GM18507 (cell line): ENCODE measurements at regions not wholly inside any gene's neighbourhood (a gene's known extent, or its start where the extent isn't known, plus 50 kb on each side); places are given as distances from the start of the nearest gene placed in this dataset.

Experiments used
- DNase-seq: peaks from one replicate; pipeline ENCODE4 v3.0.0; 2011; ENCODE audit warnings: low read depth; ENCODE audit not compliant: insufficient read length; ENCODE audit errors: extremely low spot score
- FAIRE-seq: peaks from 2 replicates; lab custom pipeline; 2011; peaks lifted over from hg19 to GRCh38; lab: Jason Lieb, UNC

DNA sequence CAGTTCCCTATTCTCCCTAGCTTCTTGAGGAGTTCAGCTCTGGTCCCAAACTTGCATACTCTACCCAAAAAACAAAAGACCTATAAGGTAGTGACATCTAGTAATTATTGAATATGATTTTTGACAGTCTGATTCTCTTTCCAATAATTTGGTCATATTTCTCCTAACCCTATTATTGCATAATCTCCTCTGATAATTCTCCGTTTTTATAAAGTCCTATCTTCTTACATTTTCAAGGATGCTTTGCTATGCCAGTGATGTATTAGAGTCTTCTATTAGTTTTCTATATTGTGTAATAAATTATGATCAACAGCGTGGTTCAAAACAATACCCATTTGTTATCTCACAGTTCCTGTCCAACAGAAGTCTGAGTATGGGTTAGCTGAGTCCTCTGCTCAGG, 426.3 kb downstream of the BCL11A start:
- no peak for DNase-seq
- no peak for FAIRE-seq

DNA sequence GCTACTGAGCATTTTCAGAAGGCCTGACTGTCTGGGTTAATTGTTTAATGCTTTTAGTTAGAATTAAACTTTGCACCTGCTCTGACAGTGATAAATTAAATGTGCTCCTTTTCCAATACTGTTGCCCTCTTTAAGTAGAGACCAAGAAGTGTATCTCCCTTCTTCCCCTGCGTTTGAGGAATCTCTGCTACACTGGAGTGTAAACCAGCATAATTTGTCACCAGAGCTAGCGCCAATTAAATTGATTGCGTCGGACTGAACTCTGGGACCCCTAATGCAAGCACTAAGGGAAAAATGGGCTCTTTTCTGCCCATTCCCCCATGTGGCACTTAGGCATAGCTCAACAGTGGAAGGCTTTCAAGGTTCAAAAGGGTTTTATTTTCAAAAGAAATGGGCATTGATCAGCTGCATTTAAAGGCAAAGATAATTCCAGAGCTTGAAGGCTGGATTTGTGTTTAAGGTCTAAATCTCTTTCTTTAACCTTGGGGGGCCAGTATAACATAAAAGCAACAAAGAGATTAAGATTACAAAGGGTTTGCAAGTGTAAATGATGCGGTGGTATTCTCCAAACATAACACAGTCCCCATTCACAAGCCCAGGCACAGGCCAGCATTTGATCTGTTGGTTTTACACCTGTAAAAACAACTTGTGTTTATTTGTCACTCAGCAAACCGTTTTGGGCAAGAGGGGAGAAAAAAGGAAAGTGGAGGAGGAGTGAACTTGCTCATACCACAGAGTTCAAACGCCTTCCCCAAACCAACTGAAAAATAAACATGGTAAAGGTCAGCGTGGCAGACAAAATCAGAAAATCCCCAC, 427.6 kb downstream of the BCL11A start:
- no peak for FAIRE-seq

DNA sequence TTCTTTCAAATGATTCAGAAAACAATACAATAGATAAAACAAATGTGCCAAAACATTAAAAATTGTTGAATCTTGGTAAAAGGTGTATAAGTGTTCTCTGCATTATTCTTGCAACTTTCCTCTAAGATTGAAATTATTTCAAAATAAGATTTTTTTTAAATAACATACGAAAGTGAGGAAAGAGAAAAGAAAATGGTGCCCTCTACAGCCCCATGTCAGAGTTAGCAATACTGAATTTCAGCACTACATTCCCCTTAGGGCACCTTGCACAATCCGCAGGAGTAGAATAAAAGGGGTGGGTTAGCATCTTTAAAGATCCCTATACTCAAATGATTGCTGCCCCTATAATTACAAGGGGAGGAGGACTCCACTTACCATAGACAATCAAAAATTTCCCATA, 433.7 kb downstream of the BCL11A start:
- DNase-seq (no peak), FAIRE-seq (no peak)

More for the DNA sequence above, 427.6 kb downstream of the BCL11A start:
- no peak for DNase-seq

DNA sequence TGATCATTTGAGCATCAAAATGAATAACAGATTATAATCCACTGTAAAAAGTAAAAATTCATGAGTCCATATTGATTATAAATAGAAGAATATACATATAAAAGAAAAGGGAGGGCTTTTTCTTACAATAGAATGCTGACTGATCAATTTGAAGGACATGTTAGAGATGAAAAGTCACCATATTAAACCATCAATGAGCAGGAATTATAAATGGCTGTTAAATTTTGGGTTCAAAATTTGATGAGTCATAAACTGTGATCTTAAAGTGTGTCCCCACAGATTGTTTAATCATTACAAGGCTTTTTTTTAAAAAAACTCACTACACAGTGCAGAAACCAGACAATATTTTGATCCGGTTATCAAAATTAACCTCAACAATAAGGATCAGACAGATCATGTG, 434.5 kb downstream of the BCL11A start:
- FAIRE-seq = no peak
- DNase-seq = no peak

DNA sequence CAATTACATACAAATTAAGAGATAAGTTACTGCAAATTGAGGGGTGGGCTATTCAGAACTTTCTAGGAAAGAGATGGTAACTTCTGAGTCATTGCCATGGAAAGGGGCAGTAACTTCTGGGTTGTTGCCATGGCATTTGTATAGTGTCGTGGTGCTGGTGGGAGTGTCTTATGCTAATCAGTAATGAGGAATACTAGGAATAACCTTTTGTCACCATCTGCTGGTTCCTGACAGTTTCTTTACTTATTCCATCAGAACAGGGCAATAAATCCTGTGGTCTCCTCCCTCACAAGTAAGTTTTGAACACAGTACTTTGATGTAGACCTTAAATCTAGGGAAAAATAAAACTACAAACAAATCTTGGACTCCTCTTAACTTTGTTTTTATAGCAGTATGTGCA, 435.4 kb downstream of the BCL11A start:
- FAIRE-seq = no peak
- no peak for DNase-seq

DNA sequence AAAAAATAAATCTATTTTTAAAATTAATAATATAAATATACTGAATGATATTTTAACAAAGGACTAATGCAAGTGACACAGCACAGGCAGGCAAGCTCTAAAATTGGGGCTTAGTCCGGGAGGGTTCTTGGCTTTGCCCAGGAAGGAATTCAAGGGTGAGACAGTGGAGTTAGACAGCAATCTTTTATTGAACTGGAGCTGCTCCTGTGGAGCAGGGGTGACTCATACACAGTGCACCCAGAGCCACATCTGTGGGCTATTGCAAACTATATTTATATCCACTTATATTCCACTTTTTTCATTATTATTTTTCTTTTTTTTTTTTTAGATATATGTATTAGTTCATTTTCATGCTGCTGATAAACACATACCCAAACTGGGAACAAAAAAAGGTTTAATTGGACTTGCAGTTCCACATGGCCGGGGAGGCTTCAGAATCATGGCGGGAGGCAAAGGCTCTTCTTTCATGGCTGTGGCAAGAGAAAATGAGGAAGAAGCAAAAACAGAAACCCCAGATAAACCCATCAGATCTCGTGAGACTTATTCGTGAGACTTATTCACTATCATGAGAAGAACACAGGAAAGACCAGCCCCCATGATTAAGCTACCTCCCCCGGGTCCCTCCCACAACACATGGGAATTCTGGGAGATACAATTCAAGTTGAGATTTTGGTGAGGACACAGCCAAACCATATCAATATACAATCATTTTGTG, 437.1 kb downstream of the BCL11A start:
- no peak for DNase-seq
- FAIRE-seq = no peak

DNA sequence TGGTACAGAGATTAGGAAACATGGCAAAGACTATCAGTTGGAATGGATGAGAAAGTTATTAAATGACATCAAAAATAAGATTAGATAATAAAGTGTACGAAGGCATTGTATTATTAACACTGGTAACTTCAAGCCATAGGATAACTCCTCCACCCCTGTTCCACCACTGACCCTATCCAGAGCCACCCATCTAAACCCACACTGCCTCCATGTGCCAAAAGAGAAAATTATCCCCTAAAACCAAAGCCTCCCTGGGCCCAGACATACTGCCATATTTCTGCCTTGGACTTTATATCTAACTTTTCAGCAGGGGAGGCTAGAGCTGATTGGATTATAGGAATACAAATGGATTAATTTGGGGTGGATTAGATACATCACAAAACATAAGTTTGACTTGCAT, 443.7 kb downstream of the BCL11A start:
- no peak for FAIRE-seq
- DNase-seq = no peak

DNA sequence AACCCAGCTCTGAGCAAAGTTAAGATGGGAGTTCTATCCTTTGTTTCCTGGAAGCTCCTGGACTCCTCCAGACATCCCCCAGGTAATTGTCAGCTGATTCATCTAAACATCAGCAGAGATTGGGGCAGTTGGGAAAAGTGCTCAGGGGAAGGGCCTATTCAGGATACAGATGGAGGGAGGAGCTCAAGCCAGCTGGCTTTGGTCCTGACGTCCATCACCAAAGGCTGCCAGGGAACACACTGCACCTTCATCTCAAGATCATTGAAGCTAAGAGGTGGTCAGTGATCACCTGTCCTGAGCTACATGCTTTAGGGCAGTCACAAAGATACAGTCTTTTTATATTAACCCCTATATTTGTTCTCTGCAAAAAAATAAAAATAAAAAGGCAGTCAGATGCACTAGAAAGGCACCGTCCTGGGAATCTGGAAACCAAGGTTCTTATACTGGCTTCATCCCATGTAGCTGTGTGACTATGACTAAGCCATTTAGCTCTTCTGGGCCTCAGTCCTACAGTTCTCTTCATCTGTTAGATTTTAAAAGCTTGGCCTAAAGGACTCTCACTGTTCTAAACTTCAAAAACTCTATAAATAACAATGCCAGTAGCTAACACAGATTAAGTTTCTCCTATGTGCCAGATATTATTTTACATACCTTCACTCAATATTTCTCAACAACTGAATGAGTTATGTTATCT, 446.5 kb downstream of the BCL11A start:
- no peak for FAIRE-seq
- DNase-seq = no peak

DNA sequence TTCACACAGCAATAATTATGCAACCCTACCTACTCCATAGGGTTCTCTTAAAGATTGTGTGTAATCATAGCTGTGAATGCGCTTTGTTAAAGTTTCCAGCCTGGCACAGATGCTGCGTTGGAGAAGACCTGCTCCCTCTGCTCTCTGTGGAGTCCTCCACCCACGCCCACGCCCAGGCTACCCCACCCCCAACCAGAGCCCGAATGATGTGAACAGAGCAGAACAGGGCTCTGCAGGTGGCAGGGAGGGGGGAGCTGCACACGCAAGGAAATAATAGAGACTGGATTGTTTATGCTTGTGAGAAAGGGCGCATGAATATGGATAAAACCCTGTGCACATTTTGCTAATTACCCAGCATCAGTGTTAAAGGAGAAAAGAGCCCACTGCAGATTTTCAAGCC, 447.5 kb downstream of the BCL11A start:
- FAIRE-seq = no peak
- no peak for DNase-seq

DNA sequence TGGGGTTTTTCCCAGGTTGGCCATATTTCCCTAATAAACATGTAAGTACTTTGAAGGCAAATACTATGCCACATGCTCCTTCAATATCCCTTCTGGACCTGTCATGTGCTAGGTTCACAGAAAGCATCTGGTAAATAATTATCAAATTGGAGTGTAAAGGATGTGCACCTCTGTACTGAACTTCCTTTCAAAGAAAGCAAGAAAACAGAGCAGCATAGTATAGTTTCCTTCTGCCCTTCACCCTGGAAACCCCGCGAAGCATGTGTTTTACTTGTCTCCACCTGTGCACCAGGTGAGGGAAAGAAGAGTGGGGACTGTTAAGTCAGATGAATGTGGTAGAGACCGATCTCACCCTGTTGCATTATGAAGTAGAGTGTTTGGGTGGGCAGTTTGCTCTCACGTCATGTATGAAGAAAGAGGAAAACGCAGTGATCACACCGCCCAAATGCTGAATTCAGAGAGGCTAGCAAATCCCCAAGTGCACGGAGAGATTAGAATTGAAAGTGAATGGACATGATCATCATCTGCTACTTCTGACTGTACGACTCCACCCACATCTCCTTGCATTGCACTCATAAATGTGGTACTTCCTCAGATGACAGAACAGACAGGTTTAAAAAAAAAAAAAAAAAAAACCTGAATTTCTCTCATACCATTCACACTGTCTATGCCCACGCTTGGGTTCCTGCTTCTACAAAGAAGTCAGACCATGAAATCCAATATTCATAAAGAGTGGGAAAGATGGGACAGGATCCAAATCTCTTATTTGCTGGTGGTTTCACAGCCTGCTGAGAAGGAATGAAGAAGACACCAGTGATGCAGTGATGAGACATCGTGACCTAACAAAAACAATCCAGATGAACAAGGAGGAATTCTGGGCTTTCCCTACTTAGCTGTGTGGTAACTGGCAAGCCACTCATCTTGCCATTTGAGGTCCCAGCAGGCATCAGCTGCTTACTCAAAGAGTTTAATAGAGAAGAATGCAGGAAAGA, 448.6 kb downstream of the BCL11A start:
- FAIRE-seq (no peak), DNase-seq (no peak)

DNA sequence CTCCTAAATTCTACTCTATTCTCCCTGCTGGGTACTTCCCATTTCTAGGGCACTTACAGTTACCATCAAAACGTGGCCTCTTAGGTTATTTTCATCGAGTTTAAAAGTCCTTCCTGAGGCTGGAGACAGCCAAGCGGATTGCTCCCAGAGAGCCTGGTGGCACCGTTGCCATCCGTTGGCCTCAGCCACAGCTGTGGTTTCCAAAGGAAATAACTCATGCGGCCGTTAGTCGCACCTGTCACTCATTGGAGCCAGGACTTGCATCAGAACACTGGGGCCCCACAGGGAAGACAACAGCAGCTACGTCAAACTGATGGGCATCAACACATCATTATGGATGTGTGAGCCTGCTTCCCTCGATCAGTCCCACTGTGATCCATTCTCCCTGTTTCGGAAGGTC, 453.4 kb downstream of the BCL11A start:
- DNase-seq = no peak
- FAIRE-seq = no peak

DNA sequence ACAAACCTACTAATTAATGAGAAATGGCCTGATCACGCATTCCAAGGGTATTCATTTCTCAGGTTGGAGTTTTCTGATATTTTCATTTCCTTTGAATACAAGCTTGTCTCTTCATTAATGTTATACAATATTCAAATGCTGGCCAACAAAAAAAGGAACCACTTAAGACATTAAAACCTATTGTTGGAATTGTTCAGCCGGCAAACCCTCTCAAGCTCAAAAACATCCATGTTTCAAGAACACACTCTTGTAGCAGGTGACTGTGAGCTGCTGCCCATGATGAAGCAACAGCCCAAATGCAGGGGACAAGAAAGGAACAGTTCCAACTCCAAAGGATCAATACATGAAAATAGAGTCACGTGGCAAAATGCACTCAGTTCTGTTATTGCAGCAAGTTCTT, 454.5 kb downstream of the BCL11A start:
- DNase-seq = no peak
- FAIRE-seq = no peak

DNA sequence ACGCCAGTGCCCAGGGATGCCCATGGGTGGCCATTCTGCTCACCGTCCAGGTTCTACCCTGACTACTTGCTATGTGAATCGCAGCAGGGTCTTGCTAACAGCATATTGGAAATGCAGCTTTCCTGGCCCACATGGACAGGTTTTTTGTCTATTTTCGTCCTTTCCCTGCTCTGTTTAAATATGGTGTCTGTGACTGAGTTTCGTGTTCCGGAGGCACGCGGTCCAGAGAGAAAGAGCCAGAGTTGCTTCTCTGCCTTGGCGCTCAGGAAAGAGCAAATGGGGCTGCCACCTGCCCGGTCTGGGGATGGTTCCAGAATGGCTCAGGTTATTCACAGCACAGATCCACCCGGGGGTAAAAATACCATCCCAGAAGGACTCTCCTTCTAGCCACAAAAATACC, 456.2 kb downstream of the BCL11A start:
- no peak for DNase-seq
- no peak for FAIRE-seq

DNA sequence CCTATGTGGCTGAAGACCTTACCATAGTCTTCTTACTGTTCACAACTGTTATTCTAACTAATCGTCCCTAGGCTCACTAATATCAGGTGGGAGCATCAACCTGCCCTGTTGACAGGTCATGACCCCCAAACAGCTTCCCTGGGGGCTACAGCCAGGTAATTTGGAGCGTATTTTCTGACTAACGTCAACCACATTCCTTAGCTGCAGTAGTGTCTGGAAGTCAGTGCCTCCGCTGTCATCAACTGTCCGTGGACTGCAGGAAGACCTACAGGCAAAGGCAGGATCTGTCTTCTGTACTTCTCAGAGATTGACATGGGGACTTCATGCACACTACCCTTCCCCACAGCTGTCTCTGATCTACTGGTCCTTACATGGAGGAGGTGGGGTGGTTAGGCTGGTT, 456.9 kb downstream of the BCL11A start:
- FAIRE-seq (no peak), DNase-seq (no peak)

DNA sequence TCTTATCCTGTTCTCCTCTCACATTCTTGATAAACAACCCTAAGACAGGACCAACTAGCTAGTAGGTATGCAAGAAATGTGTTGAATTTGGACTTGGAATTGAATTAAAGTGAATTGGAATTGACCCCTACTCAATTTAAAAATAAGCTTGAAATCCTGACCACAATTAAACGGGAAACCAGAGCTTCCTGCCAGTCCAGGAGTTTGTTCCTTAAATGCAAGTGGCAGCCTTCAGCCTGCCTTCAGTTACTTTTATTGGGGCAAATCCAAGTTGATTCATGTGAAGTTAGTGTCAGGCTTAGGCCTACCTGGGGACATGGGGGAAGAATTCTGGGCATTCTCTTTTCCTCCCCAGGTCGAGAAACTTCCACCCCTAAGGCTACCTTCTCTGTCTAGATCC, 457.6 kb downstream of the BCL11A start:
- DNase-seq = no peak

DNA sequence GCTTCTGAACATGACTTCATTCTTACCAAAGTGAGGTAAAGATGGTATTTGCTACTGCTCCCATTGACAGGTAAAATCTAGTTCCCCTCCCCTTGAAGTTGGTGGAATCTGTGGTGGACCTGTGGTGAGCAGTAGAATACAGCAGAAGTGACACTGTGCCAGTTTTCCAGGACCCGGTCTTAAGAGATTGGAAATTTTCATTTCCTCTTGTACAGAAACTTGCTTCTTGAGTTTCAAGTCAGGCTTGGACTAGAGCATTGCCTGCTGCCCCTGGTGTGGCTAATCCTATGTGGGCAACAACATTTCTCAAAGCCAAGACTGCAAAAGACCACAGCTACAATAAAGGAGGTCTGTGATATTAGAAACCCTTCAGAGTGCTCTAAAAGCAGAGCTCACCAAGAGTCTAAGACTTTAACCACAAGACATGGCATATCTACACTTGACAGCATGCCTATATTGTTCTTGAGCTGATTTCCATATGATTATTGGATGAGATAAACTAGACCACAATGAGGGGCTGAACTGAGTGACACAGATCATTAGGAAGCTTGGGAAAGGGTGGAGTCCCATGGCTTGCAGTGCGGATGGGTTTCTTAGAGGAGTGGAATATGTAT, 458.1 kb downstream of the BCL11A start:
- FAIRE-seq = no peak
- DNase-seq = no peak

More for the DNA sequence above, 457.6 kb downstream of the BCL11A start:
- no peak for FAIRE-seq

DNA sequence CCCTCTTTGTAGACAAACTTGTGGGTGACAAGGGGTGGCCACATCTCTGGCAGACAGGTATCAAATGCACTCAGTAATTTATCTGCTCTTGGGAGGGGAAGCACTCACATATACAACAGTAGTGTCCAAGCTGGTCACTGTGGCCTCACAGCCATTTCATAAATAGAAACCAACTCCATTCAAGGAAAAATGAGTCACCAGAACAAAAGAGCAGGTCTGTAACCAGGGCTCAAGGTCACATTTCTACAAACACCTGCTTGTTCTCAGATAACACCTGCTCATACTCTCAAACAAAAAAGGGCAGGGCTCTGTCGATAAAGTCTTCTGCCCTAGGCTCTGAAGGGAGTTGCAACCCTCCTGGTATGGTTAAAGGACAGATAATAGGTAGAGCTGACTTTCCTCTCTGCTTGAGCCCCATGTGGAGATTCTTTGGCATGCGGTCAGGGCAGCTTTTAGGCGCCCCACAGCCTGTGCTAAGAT, 459.0 kb downstream of the BCL11A start:
- no peak for DNase-seq
- no peak for FAIRE-seq

DNA sequence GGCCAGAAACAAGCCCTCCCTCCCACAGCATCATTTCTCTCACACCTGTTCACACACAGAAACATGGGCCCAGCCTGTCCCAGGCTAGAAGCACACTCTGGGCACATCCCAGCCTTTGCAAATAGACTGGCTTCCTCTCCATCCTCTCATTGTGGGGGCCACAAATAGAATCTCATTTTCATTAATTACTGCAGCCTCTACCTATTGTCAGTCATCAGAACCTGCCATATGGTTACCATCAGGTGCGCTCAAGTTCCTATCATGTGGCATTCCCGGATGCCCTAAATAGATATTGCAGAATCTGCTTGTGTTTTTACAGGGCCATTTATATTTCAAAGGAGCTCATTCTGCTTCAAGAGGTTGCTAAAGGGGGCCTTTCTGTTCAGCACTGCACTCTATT, 460.7 kb downstream of the BCL11A start:
- DNase-seq = no peak
- FAIRE-seq = no peak

DNA sequence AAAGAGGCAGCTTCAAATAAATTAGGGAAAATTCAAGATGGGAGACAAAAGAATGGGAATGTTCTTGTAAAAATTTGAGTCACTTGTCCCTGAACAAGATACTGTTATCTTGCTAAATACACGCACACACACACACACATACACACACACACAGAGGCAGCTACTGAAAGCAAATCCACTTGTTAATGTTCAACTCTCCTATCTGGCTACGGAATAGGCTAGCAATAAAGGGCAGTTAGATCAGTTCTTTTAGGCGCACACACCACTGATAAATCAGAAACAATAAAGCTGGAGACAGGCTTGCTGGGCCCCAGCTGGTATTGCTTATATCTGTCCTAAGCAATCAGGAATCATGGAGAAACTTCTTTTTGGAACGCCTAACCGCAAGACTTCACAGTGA, 461.6 kb downstream of the BCL11A start:
- FAIRE-seq = no peak
- no peak for DNase-seq
